Muscle of leg (tissue), 3 donors: ENCODE measurements at regions not wholly inside any gene's neighbourhood (a gene's known extent, or its start where the extent isn't known, plus 50 kb on each side); places are given as distances from the start of the nearest gene placed in this dataset.
A peak's percentile ranks its signal among the peaks of the same experiment; 100 is the strongest.
"Not testable (repeated sequence)": the region's sequence is repeated elsewhere in the genome, so short reads cannot be mapped to it uniquely, and the experiment has no call there.

ENCODE experiments used
- DNase-seq: peaks from one replicate; pipeline ENCODE4 v3.0.0; 2013
- H3K27ac ChIP-seq: one replicate; pipeline ENCODE4 v1.5.1; 2013; ENCODE audit warnings: mild to moderate bottlenecking, low read length, control low read depth
- H3K27me3 ChIP-seq: one replicate; pipeline ENCODE4 v1.6.1; 2013; ENCODE audit warnings: low read length; ENCODE audit not compliant: control insufficient read depth, insufficient read depth
- H3K36me3 ChIP-seq: one replicate; pipeline ENCODE4 v1.6.1; 2013; ENCODE audit warnings: low read length; ENCODE audit not compliant: control insufficient read depth, insufficient read depth
- H3K4me1 ChIP-seq: one replicate; pipeline ENCODE4 v1.6.1; 2013; ENCODE audit warnings: low read length; ENCODE audit not compliant: control insufficient read depth, insufficient read depth
- H3K4me3 ChIP-seq: one replicate; pipeline ENCODE4 v1.5.1; 2013; ENCODE audit warnings: low read length, control low read depth
- H3K9me3 ChIP-seq: replicated peaks from 2 replicates; pipeline ENCODE4 v1.6.1; 2013; ENCODE audit warnings: low read depth, low read length; ENCODE audit not compliant: control insufficient read depth
- WGBS: methylation state at CpG from one replicate; pipeline ENCODE4 v1.1.5; 2013; ENCODE audit warnings: missing lambda C conversion rate; ENCODE audit not compliant: insufficient coverage; 5-methylcytosine and 5-hydroxymethylcytosine counted together

DNA sequence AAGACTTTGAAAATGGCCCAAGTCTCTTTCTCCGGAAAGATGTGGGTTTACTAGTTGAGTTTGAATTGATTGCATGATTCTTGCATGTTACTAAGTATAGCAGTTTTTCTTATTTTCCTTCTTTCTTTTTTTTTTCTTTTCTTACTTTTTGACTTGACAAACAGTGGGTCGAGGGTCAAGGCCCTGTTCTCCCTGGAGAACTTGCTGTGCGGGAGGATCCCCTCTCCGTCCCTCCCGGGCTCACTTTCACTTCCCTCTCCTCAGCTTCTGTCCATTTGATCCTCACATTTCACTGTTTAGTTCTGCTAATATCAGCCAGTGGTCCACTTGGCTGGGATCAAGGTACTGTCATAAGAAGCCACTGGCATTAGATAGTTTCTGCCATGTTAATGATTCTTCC lies 767.4 kb downstream of the TDRD15 start:
- peaks cover 3% of the 10 kb centered on the region for H3K4me1 ChIP-seq
- DNase-seq, result peak; percentile 1
- H3K4me3 ChIP-seq, result no peak overlapping the region
- no peak overlapping the region for H3K27ac ChIP-seq
- H3K36me3 ChIP-seq, result no peaks in the 10 kb centered on the region
- H3K9me3 ChIP-seq, result no peaks in the 10 kb centered on the region
- H3K27me3 ChIP-seq, result no peaks in the 10 kb centered on the region
- 20% methylated on average over 4 of the region's 5 CpGs for WGBS

DNA sequence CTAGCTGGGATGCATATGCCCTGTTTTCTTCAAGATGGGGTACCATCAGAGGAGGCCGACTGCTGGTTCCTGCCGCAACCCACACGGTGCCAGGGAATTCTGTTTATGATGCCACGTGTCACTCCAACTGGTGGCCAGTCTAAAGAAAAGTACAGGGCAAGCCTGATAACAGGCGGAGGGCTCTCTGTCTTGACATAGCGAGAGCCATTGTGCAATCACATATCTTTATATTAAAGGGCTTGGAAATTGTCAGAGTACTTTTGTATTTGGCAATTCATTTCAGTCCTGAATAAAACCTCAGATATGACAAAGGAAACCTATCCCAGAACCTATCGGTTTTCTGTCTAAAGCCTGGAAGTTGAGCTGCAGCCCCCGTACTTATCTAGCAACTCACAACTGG lies 768.4 kb downstream of the TDRD15 start:
- no peak overlapping the region for H3K4me3 ChIP-seq
- H3K27me3 ChIP-seq, result no peaks in the 10 kb centered on the region
- DNase-seq, result no peak
- H3K4me1 ChIP-seq, result peaks cover 3% of the 10 kb centered on the region
- H3K36me3 ChIP-seq, result no peaks in the 10 kb centered on the region
- no peak overlapping the region for H3K27ac ChIP-seq
- no peaks in the 10 kb centered on the region for H3K9me3 ChIP-seq
- no CpG with 5 or more reads among the region's 8 CpGs for WGBS

DNA sequence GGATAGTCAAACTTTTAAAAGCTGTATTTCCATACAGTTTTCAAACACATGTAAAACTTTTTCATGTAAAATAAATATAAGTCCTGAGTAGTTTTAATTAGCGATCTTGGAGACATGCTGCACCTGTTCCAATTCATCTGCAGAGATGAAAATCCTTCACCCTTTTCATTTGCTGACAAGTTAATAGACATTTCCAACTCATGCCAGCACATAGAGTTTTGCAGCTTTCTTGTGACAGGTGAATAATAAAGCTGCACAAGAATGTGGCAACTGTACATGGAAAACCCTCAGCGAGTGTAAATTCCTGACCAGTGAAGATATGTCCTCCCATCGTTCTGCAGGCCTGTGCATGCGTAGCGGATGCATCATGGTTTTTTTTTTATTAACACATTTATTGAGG lies 771.4 kb downstream of the TDRD15 start:
- Histone ChIP-seq H3K36me3 (no peaks in the 10 kb centered on the region), H3K4me1 (peaks cover 3% of the 10 kb centered on the region), H3K4me3 (no peak overlapping the region), H3K27me3 (no peaks in the 10 kb centered on the region), H3K9me3 (no peaks in the 10 kb centered on the region), H3K27ac (no peak overlapping the region)
- DNase-seq, result no peak
- WGBS, result no CpG with 5 or more reads among the region's 5 CpGs

DNA sequence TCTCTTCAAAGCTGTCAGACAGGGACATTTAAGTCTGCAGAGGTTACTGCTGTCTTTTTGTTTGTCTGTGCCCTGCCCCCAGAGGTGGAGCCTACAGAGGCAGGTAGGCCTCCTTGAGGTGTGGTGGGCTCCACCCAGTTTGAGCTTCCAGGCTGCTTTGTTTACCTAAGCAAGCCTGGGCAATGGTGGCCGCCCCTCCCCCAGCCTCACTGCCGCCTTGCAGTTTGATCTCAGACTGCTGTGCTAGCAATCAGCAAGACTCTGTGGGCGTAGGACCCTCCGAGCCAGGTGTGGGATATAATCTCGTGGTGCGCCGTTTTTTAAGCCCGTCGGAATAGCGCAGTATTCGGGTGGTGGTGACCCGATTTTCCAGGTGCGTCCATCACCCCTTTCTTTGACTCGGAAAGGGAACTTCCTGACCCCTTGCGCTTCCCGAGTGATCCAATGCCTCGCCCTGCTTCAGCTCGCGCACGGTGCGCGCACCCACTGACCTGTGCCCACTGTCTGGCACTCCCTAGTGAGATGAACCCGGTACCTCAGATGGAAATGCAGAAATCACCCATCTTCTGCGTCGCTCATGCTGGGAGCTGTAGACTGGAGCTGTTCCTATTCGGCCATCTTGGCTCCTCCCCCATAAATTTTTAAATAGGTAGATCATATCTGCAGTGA lies 785.1 kb downstream of the TDRD15 start:
- H3K9me3 ChIP-seq, DNase-seq, H3K27me3 ChIP-seq, H3K4me3 ChIP-seq, H3K27ac ChIP-seq, H3K4me1 ChIP-seq, H3K36me3 ChIP-seq: not testable (repeated sequence)
- WGBS, result 92% methylated on average over 17 of the region's 26 CpGs

DNA sequence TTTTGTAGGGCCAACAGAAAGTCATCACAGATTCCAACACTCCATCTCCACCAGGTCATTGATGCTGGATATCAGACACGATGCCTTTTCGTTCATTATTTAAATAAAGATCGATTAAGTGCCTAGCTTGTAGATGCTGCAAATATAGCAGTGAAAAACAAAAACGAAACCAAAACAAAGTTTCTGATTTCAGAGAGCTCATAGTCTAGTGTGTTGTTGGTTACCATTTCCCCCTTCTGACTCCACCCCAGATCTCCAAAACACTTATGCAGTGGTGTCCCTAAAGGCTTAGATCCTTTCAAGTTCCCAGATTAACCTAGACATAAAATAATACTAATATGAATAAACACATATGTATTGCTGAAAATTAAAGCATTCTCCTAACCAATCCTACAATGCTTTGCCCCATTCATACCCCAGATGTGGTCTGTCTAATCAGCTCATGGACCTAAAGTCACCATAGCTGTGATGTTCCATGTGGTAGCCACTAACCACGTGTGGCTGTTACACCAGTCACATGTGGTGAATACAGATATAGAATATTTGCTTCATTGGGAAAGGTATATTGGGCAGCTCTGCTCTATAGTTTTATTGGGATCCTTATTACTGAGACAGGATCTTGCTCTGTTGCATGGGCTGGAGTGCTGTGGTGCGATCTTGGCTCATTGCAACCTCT lies 787.2 kb downstream of the TDRD15 start:
- Histone ChIP-seq H3K27me3 (no peaks in the 10 kb centered on the region), H3K9me3 (no peaks in the 10 kb centered on the region), H3K27ac (no peak overlapping the region), H3K4me1 (no peaks in the 10 kb centered on the region), H3K36me3 (no peaks in the 10 kb centered on the region), H3K4me3 (no peak overlapping the region)
- no peak for DNase-seq
- 100% methylated on average over 2 of the region's 6 CpGs for WGBS

DNA sequence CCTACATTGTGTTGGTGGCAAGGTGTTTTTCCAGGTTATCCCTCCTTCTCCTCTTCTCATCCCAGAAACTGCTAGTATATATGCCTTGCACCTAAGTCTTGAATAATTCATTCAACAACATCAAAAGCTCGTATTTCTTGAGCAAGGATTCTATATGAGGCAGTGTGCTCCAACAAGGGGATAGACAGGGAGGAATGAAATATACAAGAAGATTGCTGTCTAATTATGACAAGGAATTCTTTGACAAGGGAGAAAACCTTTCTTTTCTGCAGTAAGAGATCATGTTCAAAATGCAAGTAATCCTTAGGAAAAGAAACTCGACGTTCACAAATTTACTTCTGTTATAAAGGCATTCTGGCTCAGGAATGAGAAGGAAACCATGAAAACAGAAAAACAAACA lies 788.6 kb downstream of the TDRD15 start:
- no peaks in the 10 kb centered on the region for H3K27me3 ChIP-seq
- no peaks in the 10 kb centered on the region for H3K36me3 ChIP-seq
- no CpG with 5 or more reads among the region's 3 CpGs for WGBS
- no peak for DNase-seq
- H3K9me3 ChIP-seq, result no peaks in the 10 kb centered on the region
- H3K4me1 ChIP-seq, result no peaks in the 10 kb centered on the region
- H3K4me3 ChIP-seq, result no peak overlapping the region
- H3K27ac ChIP-seq, result no peak overlapping the region

DNA sequence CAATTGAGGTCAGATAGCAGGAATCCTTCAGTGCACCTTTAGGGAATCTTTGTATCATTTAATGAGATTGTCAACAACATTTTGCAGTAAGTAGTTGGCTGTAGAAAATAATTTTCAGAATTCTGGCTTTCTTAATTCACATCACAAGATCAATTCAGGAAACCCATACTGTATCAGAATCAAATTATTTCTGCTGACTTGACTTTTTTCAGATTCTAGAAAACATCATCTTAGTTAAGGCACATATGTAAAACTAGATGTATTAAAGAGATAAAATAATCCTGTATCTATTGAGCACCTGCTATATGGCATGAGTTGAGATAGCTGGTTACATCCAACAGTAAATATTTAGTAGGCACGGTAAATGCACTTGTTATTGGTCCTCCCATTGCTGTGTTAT lies 791.4 kb downstream of the TDRD15 start:
- no peaks in the 10 kb centered on the region for H3K4me1 ChIP-seq
- no peak overlapping the region for H3K4me3 ChIP-seq
- no peak overlapping the region for H3K27ac ChIP-seq
- no CpG with 5 or more reads among the region's 1 CpG for WGBS
- no peak for DNase-seq
- H3K9me3 ChIP-seq, result no peaks in the 10 kb centered on the region
- no peaks in the 10 kb centered on the region for H3K27me3 ChIP-seq
- H3K36me3 ChIP-seq, result no peaks in the 10 kb centered on the region

DNA sequence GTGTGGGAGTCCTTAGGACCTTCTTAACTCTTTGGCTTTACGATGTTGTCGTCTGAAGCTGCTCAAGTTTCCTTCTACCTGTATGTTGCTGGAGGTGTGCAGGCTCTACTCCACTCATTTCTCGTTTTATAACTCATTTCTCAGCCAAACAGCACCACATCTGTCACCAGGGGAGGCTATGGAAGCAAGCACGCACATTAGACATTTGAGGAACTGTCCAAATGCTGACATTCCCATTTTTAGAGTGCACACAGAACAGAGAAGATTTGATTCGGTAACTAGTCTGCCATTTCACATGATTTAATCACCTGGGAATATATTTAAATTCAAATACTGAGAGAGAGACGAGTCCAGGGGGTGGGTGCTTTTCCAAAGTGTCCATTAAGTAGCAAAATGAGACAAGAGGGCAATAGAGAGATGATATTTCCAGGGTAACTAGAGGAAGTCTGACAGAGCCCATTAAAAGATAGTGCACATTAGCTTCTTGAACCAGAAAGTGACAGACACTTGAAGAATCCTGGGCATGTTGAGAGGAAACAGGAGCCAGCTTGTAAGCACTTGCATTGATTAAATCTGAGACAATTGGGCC lies 793.3 kb downstream of the TDRD15 start:
- H3K27ac ChIP-seq, result no peak overlapping the region
- no peaks in the 10 kb centered on the region for H3K9me3 ChIP-seq
- 8% methylated on average over 2 of the region's 6 CpGs for WGBS
- H3K36me3 ChIP-seq, result no peaks in the 10 kb centered on the region
- no peaks in the 10 kb centered on the region for H3K4me1 ChIP-seq
- DNase-seq, result peak; percentile 69
- no peaks in the 10 kb centered on the region for H3K27me3 ChIP-seq
- H3K4me3 ChIP-seq, result no peak overlapping the region

DNA sequence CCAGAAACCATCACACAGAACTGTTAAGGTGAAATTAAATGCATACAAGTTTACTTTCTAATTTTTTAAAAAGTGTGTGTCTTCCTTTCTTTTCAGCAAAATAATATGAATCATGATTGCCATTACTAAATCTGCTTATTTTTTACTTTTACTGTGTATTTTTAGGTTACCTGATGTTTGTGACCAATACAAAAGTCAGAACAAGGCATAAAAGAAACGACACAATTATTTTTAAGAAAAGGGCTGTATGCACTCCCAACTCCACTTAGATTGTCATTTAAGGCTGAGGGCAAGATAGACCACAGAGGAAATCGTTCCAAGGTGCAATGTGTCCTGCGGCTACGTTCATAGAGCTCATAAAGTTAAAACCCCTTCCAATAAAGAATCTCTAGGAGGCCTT lies 797.0 kb downstream of the TDRD15 start:
- Histone ChIP-seq H3K27ac (no peak overlapping the region), H3K9me3 (peaks cover 4% of the 10 kb centered on the region), H3K36me3 (no peaks in the 10 kb centered on the region), H3K4me3 (no peak overlapping the region), H3K4me1 (no peaks in the 10 kb centered on the region), H3K27me3 (no peaks in the 10 kb centered on the region)
- no peak for DNase-seq
- WGBS, result no CpG with 5 or more reads among the region's 4 CpGs

DNA sequence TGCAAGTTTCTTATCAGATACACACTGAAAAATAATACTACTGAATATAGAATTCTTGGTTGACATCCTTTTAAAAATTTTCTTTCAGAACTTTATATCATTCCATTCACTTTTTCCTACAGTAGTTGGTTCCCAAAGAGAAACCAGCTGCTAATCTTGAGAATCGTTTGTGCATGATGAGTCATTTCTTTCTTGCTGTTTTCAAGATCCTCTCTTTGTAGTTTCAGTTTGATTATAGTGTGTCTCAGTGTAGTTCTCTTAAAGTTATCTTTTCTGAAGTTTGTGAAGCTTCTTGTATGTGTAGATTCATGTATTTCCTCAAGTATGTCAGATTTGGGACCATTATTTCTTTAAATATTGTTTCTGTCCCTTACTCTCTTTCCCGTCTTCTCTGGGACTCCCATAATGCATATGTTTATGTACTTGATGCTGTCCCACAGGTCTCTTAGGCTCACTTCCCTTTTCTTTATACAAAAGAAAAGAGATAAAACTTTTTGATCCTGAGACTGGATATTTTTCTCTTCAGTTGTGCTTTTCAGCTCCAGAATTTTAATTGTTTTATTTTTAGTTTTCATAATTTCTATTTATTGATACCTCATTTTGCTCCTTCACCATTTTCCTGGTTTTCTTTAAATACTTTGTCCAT lies 801.0 kb downstream of the TDRD15 start:
- Histone ChIP-seq H3K4me3 (no peak overlapping the region), H3K36me3 (no peaks in the 10 kb centered on the region), H3K27me3 (no peaks in the 10 kb centered on the region), H3K9me3 (peaks cover 5% of the 10 kb centered on the region), H3K4me1 (no peaks in the 10 kb centered on the region), H3K27ac (no peak overlapping the region)
- no CpG with 5 or more reads among the region's 2 CpGs for WGBS
- DNase-seq, result no peak
